Smooth muscle cell (in vitro differentiated cells): ENCODE measurements at regions not wholly inside any gene's neighbourhood (a gene's known extent, or its start where the extent isn't known, plus 50 kb on each side); places are given as distances from the start of the nearest gene placed in this dataset.

ENCODE experiments used
- DNase-seq: peaks from one replicate; lab custom pipeline; 2025; ENCODE audit not compliant: unreplicated experiment; lab: John Stamatoyannopoulos, UW
- H2AFZ ChIP-seq: fragments of 200-600 bp; sonication (generic); 2 replicates; pipeline ENCODE4 v1.6.0; 2016; ENCODE audit warnings: antibody characterized with exemption, low read depth, mild to moderate bottlenecking
- H3F3A ChIP-seq: fragments of 200-600 bp; sonication (generic); 2 replicates; pipeline ENCODE4 v1.6.0; 2017; ENCODE audit warnings: antibody characterized with exemption, low read depth
- H3K27ac ChIP-seq: fragments of 200-600 bp; sonication (generic); 2 replicates; pipeline ENCODE4 v1.5.1; 2016; ENCODE audit warnings: low read depth, mild to moderate bottlenecking
- H3K27me3 ChIP-seq: fragments of 200-600 bp; sonication (generic); 2 replicates; pipeline ENCODE4 v1.6.1; 2016; ENCODE audit warnings: low read depth, mild to moderate bottlenecking
- H3K36me3 ChIP-seq: fragments of 200-600 bp; sonication (generic); 2 replicates; pipeline ENCODE4 v1.5.1; 2016; ENCODE audit warnings: low read depth
- H3K4me1 ChIP-seq: fragments of 200-600 bp; sonication (generic); 2 replicates; pipeline ENCODE4 v1.5.1; 2016; ENCODE audit warnings: low read depth
- H3K4me2 ChIP-seq: fragments of 200-600 bp; sonication (generic); 2 replicates; pipeline ENCODE4 v1.6.0; 2016; ENCODE audit warnings: mild to moderate bottlenecking
- H3K4me3 ChIP-seq: fragments of 200-600 bp; sonication (generic); 2 replicates; pipeline ENCODE4 v1.5.1; 2016; ENCODE audit warnings: mild to moderate bottlenecking
- H3K79me2 ChIP-seq: fragments of 200-600 bp; sonication (generic); 2 replicates; pipeline ENCODE4 v1.6.0; 2016; ENCODE audit warnings: low read depth, mild to moderate bottlenecking
- H3K9ac ChIP-seq: fragments of 200-600 bp; sonication (generic); 2 replicates; pipeline ENCODE4 v1.6.0; 2016; ENCODE audit warnings: low read depth
- H3K9me3 ChIP-seq: fragments of 200-600 bp; sonication (generic); replicated peaks from 2 replicates; pipeline ENCODE4 v1.5.1; 2016; ENCODE audit warnings: low read depth
- H4K20me1 ChIP-seq: fragments of 200-600 bp; sonication (generic); 2 replicates; pipeline ENCODE4 v1.6.0; 2016; ENCODE audit warnings: low read depth
- CTCF ChIP-seq: fragments of 200-600 bp; sonication (generic); IDR thresholded peaks from 2 replicates; pipeline ENCODE4 v1.5.1; 2017; ENCODE audit warnings: borderline replicate concordance, mild to moderate bottlenecking, antibody characterized with exemption; ENCODE audit not compliant: insufficient read depth, poor library complexity, severe bottlenecking
- WGBS: methylation state at CpG from one replicate; pipeline ENCODE4 v1.1.7; 2016; ENCODE audit warnings: low lambda C conversion rate; 5-methylcytosine and 5-hydroxymethylcytosine counted together

- WGBS, result 53% methylated on average over 2 of the region's 2 CpGs
- H3K27ac ChIP-seq, result peak overlapping the region; percentile 92
- peak overlapping the region; percentile 82 for H3K4me2 ChIP-seq
Measured at GRCh38 chr18:22346401-22346952, 71.2 kb downstream of the CTAGE1 start.

GRCh38 chr18:22345718-22346117 is 72.0 kb downstream of the CTAGE1 start:
- H3K9ac ChIP-seq, result no peak overlapping the region
- peak overlapping the region; percentile 92 for H3K27ac ChIP-seq
- peak overlapping the region; percentile 82 for H3K4me2 ChIP-seq
- TF ChIP-seq CTCF, result no peak
- no peaks in the 10 kb centered on the region for H3K27me3 ChIP-seq
- peaks cover 6% of the 10 kb centered on the region for H3K4me1 ChIP-seq
- peaks cover 20% of the 10 kb centered on the region for H3F3A ChIP-seq
- no peaks in the 10 kb centered on the region for H3K79me2 ChIP-seq
- no peak overlapping the region for H3K4me3 ChIP-seq
- no peaks in the 10 kb centered on the region for H3K9me3 ChIP-seq
- no peak overlapping the region for H2AFZ ChIP-seq
- H4K20me1 ChIP-seq, result no peaks in the 10 kb centered on the region
- WGBS, result 57% methylated on average over 2 of the region's 2 CpGs
- no peaks in the 10 kb centered on the region for H3K36me3 ChIP-seq
- DNase-seq, result no peak

More at GRCh38 chr18:22346401-22346952, 71.2 kb downstream of the CTAGE1 start:
- Histone ChIP-seq H3K36me3 (no peaks in the 10 kb centered on the region), H3K4me1 (peaks cover 6% of the 10 kb centered on the region), H3F3A (peaks cover 20% of the 10 kb centered on the region), H3K27me3 (no peaks in the 10 kb centered on the region), H3K9ac (peak overlapping the region; percentile 59), H3K4me3 (peak overlapping the region; percentile 57), H2AFZ (no peak overlapping the region), H3K79me2 (no peaks in the 10 kb centered on the region), H4K20me1 (no peaks in the 10 kb centered on the region), H3K9me3 (no peaks in the 10 kb centered on the region)
- DNase-seq, result no peak
- no peak for TF ChIP-seq CTCF

DNA sequence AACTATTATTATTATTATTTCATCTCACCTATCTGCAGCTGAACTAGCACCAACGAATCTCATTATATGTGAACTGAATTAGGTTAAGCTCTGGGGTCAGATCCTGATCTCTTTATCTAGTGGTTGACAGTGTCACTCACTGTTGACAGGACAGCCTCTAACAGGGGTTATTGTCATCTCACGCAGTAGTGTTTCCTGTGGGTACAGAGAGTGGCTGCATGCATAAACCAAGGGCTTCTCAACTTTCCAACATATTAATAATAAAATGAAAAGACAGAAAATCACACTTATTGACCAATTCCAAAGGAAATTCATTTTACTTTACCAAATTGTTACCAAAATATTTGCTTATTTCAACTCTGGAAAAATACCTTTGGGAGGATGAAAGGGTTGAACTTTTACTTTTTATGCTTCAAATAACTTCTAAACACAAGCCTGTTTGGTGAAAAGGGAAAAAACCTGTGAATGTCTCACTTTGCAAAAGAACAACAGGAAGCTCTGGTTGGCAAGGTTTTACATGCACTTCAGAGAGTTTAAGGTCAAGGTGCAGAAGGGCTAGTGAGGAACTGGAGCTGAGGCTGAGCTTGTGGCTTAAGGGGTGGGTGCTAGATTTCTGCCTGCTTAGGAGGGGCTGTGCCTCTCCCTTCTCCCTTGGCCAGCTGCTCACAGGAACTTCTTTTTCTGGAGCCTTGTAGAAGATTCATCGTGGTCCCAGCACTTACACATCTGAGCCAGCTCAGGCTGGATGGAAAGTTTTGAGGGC is 72.6 kb downstream of the CTAGE1 start:
- peaks cover 6% of the 10 kb centered on the region for H3K4me1 ChIP-seq
- H3K4me3 ChIP-seq, result no peak overlapping the region
- H3K27me3 ChIP-seq, result no peaks in the 10 kb centered on the region
- peaks cover 20% of the 10 kb centered on the region for H3F3A ChIP-seq
- H3K36me3 ChIP-seq, result no peaks in the 10 kb centered on the region
- no peaks in the 10 kb centered on the region for H3K9me3 ChIP-seq
- H3K27ac ChIP-seq, result peak overlapping the region; percentile 92
- no peak for TF ChIP-seq CTCF
- H3K4me2 ChIP-seq, result peak overlapping the region; percentile 82
- H3K79me2 ChIP-seq, result no peaks in the 10 kb centered on the region
- no peaks in the 10 kb centered on the region for H4K20me1 ChIP-seq
- 48% methylated on average over 3 of the region's 3 CpGs for WGBS
- no peak overlapping the region for H3K9ac ChIP-seq
- no peak overlapping the region for H2AFZ ChIP-seq
- no peak for DNase-seq
